ENCODE measurements at regions not wholly inside any gene's neighbourhood (a gene's known extent, or its start where the extent isn't known, plus 50 kb on each side); places are given as distances from the start of the nearest gene placed in this dataset.

DNA sequence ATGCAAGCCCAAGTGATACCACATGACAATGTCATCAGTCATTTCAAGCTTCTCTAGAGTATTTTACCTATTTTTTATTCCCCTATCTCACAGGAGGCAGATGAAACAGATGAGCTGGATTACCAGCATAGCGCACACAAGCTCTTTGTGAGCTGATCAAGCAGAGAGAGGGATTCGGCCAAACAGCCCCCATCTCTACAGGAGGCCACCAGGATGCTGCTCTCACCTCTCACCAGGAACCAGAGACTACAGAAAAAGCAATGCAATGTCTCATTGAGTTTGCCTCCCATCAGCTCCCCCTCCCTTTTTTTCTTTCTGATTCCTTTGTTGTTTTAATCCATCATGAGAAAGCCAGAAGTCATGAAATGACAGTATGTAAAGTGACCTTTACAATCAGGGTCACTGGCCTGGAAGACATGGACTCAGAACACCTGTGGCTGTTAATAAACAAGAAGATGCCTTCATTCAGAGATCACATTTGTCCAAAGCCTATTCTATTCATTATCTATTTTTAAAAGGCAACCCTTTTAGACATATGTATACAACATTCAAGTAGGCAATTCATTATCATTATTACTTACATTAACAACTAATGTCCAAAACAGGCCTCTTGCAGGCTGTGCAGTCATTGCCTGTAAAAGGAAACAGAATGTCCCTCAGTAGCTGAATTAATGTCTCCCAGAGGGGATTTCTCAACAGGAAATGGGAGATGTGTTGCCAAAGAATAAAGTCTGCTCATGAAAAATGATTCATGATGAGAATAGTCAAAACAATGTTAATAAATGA, 656.6 kb downstream of the TBC1D4 start:
- CTCF ChIA-PET, result interaction anchor here (1.1 kb wide), 1 partner anchor 11 kb away, joined by 3 read pairs; no protein-coding TSS in a partner anchor
- TF ChIP-seq, protein P1, sequence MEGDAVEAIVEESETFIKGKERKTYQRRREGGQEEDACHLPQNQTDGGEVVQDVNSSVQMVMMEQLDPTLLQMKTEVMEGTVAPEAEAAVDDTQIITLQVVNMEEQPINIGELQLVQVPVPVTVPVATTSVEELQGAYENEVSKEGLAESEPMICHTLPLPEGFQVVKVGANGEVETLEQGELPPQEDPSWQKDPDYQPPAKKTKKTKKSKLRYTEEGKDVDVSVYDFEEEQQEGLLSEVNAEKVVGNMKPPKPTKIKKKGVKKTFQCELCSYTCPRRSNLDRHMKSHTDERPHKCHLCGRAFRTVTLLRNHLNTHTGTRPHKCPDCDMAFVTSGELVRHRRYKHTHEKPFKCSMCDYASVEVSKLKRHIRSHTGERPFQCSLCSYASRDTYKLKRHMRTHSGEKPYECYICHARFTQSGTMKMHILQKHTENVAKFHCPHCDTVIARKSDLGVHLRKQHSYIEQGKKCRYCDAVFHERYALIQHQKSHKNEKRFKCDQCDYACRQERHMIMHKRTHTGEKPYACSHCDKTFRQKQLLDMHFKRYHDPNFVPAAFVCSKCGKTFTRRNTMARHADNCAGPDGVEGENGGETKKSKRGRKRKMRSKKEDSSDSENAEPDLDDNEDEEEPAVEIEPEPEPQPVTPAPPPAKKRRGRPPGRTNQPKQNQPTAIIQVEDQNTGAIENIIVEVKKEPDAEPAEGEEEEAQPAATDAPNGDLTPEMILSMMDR (IDR thresholded peaks at IDR 0.05; ENCODE audit: control extremely low read depth, extremely low read depth, low read depth, missing control alignments), result no peak

DNA sequence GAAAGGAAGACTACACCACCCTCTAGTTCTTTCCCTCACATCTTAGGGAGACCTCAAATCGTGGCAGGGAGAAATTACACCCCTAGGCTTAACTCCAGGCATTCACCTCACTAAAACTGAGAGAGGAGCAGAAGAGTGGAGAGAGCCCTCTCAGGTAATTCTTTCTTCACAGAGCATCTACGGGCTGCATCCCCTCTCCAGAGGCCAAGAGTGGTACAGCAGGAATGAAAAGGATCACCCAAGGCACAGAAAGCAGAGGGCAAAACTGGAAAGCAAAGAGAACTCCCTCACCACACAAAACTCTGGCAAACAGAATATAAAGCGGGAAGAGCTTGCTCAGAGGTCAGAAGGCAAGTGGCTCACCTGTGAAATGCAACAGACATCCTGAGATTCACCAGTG, 661.2 kb downstream of the TBC1D4 start:
- TF ChIP-seq, protein P1 (IDR thresholded peaks at IDR 0.05; ENCODE audit: control extremely low read depth, extremely low read depth, low read depth, missing control alignments), result no peak
- CTCF ChIA-PET, result interaction anchor here (1.9 kb wide), 1 partner anchor 19 kb away, joined by 4 read pairs; no protein-coding TSS in a partner anchor
- POLR2A ChIA-PET, result no interaction called here
- no peak for DNase-seq (ENCODE audit: extremely low spot score)

More for the DNA sequence above, 656.6 kb downstream of the TBC1D4 start:
- DNase-seq (ENCODE audit: extremely low spot score), result no peak
- POLR2A ChIA-PET, result no interaction called here

DNA sequence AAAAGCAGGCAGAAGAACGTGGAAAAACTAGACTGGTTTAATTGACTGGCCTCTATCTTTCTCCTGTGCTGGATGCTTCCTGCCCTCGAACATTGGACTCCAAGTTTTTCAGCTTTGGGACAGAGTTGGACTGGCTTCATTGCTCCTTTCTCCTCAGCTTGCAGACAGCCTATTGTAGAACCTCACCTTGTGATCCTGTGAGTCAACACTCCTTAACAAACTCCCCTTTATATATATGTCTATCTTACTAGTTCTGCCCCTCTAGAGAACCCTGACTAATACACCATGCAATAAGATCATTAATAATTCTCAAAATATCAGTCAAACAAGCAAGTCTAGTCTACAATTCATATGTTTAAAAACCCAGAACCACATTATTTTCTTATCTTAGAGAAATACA, 662.4 kb downstream of the TBC1D4 start:
- POLR2A ChIA-PET, result no interaction called here
- TF ChIP-seq, protein P1 (IDR thresholded peaks at IDR 0.05; ENCODE audit: control extremely low read depth, extremely low read depth, low read depth, missing control alignments), result no peak
- CTCF ChIA-PET, result no interaction called here
- DNase-seq (ENCODE audit: extremely low spot score), result no peak

DNA sequence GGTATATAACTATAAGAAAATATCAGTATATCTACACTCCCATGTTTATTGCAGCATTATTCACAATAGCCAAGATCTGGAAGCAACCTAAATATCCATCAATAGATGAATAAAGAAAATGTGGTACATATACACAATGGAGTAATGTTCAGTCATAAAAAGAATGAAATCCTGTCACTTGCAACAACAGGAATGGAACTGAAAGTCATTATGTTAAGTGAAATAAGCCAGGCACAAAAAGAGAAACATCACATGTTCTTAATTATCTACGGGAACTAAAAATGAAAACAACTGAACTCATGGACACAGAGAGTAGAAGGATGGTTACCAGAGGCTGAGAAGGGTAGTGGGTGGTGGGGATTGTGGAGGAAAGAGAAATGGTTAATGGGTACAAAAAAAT, 665.2 kb downstream of the TBC1D4 start:
- ChIA-PET POLR2A (no interaction called here), CTCF (no interaction called here)
- no peak for DNase-seq (ENCODE audit: extremely low spot score)
- TF ChIP-seq, protein P1 (IDR thresholded peaks at IDR 0.05; ENCODE audit: control extremely low read depth, extremely low read depth, low read depth, missing control alignments), result no peak

DNA sequence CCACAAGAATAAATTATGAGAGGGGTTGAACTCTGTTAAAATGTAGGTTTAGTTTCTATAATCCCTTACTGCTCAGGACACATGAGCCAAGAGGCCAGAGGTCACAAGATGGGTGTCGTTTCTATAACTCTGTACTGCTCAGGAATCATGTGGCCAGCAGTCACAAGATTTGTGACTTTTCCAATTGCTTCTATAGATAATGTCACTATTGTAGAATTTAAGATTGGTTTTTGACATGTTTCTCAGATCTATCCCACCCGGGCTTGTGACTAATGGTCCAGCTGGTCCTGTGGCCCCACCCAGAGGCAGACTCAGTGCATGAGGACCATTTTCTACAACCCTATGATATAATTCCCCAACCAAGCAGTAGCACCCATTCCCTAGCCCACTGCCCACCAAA, 662.0 kb upstream of the KLF12 start:
- ChIA-PET POLR2A (no interaction called here), CTCF (no interaction called here)
- no peak for DNase-seq (ENCODE audit: extremely low spot score)
- TF ChIP-seq, protein P1 (IDR thresholded peaks at IDR 0.05; ENCODE audit: control extremely low read depth, extremely low read depth, low read depth, missing control alignments), result no peak

DNA sequence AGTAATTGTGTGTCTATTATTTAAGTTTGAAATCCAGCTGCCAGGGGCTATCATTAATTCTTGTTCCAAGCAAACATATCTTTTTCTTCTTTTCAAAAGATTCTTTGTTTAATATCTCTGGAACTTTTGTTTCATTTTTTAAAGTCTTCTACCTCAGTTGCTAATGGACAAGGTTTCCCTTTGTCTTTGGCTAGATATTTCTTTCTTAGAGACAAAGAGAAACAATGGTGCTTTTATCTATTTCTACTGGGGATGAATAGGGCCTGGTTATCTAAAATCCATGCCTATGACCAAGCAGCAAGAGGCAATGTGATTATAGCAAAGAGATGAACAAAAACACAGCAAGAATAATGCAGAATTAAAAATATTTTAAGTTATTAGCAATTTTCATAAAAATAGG, 661.3 kb upstream of the KLF12 start:
- TF ChIP-seq, protein P1 (IDR thresholded peaks at IDR 0.05; ENCODE audit: control extremely low read depth, extremely low read depth, low read depth, missing control alignments), result no peak
- CTCF ChIA-PET, result no interaction called here
- POLR2A ChIA-PET, result no interaction called here
- DNase-seq (ENCODE audit: extremely low spot score), result no peak

All from GM10248 (cell line).